Activated T-helper 1 cell treated with anti-CD3 and anti-CD28 coated beads, Interleukin-12 subunit alpha, Interleukin-12 subunit beta, Interleukin-2, Interleukin-4 antibody, amounts not matched to agents 30 ng/mL and 10 ng/mL and 1 ng/mL, durations not matched to agents 14 hours and 24 hours and 36 hours (primary cell): ENCODE measurements at regions not wholly inside any gene's neighbourhood (a gene's known extent, or its start where the extent isn't known, plus 50 kb on each side); places are given as distances from the start of the nearest gene placed in this dataset.
"Not testable (repeated sequence)": the region's sequence is repeated elsewhere in the genome, so short reads cannot be mapped to it uniquely, and the experiment has no call there.

Experiments
- DNase-seq: peaks from one replicate; pipeline ENCODE4 v3.0.0; 2021; ENCODE audit warnings: low spot score
- H3K27ac Mint-ChIP-seq: one replicate; pipeline ENCODE4 v1.8.0; 2021; ENCODE audit warnings: mild to moderate bottlenecking, mixed read lengths
- H3K27me3 Mint-ChIP-seq: one replicate; pipeline ENCODE4 v1.8.0; 2022; ENCODE audit warnings: mild to moderate bottlenecking, moderate library complexity, mixed read lengths; ENCODE audit not compliant: insufficient read depth
- H3K36me3 Mint-ChIP-seq: one replicate; pipeline ENCODE4 v1.8.0; 2021; ENCODE audit warnings: low read depth, mixed read lengths
- H3K4me1 Mint-ChIP-seq: one replicate; pipeline ENCODE4 v1.8.0; 2021; ENCODE audit warnings: low read depth, mixed read lengths
- H3K4me3 Mint-ChIP-seq: one replicate; pipeline ENCODE4 v1.8.0; 2021; ENCODE audit warnings: mild to moderate bottlenecking, moderate library complexity, mixed read lengths
- H3K9me3 Mint-ChIP-seq: one replicate; pipeline ENCODE4 v1.8.0; 2021; ENCODE audit warnings: mixed read lengths
- intact Hi-C: fragments of 100-400 bp; cut with micrococcal nuclease; formaldehyde crosslinking; loops from one replicate; pipeline ENCODE4 v1.15.1; 2024

DNA sequence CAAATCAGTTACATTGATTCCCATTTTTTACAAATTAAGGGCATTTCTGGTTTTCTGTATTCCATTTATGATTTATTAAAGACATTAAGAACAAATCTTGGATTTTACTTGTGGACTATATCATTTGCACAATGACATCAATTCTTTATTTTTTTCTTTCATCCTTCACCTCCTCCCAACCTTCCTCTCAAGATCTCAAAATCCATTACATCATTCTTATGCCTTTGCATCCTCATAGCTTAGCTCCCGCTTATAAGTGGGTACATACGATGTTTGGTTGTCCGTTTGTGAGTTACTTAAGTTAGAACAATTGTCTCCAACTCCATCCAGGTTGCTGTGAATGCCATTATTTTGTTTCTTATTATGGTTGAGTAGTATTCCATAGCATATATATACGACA lies 752.8 kb downstream of the CD109 start:
- DNase-seq, result no peak
- Mint-ChIP-seq H3K36me3 (no peaks in the 10 kb centered on the region), H3K9me3 (no peaks in the 10 kb centered on the region)

DNA sequence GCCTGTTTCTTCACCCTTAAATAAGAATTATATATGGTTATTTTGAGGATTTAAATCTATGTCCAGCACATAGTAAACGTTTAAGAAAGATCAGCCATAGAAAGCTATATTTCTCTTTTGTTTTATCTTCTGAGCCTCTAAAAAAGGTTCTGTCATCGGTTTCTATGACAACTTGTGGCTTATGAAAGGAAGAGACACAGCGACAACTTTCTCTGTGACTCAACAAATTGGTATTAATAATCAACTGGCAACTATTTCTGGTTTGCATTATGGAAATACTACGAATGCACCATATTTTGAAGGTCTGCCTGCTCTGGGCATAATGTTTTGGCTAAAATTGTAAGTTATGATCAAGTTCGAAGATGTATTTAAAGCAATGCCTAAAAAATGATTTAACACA lies 751.0 kb downstream of the CD109 start:
- H3K36me3 Mint-ChIP-seq, result no peaks in the 10 kb centered on the region
- DNase-seq, result no peak
- no peak overlapping the region for H3K27ac Mint-ChIP-seq
- no peaks in the 10 kb centered on the region for H3K9me3 Mint-ChIP-seq
- H3K27me3 Mint-ChIP-seq, result no peaks in the 10 kb centered on the region
- H3K4me3 Mint-ChIP-seq, result no peak overlapping the region
- no peaks in the 10 kb centered on the region for H3K4me1 Mint-ChIP-seq
- intact Hi-C loops, result no loop called here

More for the DNA sequence above, 752.8 kb downstream of the CD109 start:
- no peak overlapping the region for H3K27ac Mint-ChIP-seq
- intact Hi-C loops, result no loop called here
- H3K4me1 Mint-ChIP-seq, result no peaks in the 10 kb centered on the region
- no peak overlapping the region for H3K4me3 Mint-ChIP-seq
- no peaks in the 10 kb centered on the region for H3K27me3 Mint-ChIP-seq

GRCh38 chr6:74439123-74439811 lies 743.3 kb downstream of the CD109 start:
- H3K36me3 Mint-ChIP-seq, result no peaks in the 10 kb centered on the region
- H3K27ac Mint-ChIP-seq, result no peak overlapping the region
- H3K27me3 Mint-ChIP-seq, result peaks cover 2% of the 10 kb centered on the region
- H3K4me3 Mint-ChIP-seq, result no peak overlapping the region
- no peaks in the 10 kb centered on the region for H3K9me3 Mint-ChIP-seq
- H3K4me1 Mint-ChIP-seq, result no peaks in the 10 kb centered on the region
- no peak for DNase-seq
- intact Hi-C loops, result no loop called here

- DNase-seq, H3K4me1 Mint-ChIP-seq, H3K9me3 Mint-ChIP-seq, intact Hi-C loops, H3K36me3 Mint-ChIP-seq, H3K4me3 Mint-ChIP-seq, H3K27ac Mint-ChIP-seq, H3K27me3 Mint-ChIP-seq: not testable (repeated sequence)
These were observed 742.4 kb downstream of the CD109 start for GRCh38 chr6:74438395-74438794.

GRCh38 chr6:74434171-74434570 lies 738.2 kb downstream of the CD109 start:
- H3K4me1 Mint-ChIP-seq, result no peaks in the 10 kb centered on the region
- DNase-seq, result no peak
- H3K36me3 Mint-ChIP-seq, result no peaks in the 10 kb centered on the region
- no peak overlapping the region for H3K4me3 Mint-ChIP-seq
- intact Hi-C loops, result no loop called here
- H3K27ac Mint-ChIP-seq, result no peak overlapping the region
- no peaks in the 10 kb centered on the region for H3K27me3 Mint-ChIP-seq
- no peaks in the 10 kb centered on the region for H3K9me3 Mint-ChIP-seq

DNA sequence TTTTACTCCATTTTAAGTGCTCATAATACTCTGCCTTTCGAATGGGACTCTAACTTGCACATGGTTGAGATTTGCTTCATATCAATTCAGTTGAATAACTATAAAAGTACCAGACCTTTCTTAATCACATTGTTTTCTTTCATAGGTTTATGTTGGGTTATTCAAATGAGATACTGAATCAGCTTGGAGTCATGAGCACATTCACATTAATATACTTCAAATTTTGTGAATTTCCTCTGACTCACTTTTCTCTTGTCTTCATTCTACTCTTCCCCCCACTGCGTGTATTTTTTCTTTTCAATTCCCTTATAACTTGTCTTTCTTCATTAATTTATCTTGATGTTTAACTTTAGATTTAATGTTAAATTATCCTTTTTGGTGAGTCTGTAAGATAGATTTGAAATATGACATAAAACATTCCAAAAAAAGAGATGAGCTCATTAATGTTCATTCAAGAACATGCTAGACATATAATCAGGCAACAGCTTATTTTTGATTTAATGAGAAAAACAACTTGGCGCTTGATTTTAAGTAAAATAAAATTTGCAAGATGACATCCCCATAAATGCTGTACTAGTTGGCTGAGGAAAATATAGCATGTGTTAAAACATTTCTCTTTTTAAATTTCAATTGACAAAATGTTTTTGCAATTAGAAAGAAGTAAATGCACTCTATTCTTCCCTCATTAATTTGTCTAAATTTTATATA lies 736.0 kb downstream of the CD109 start:
- no peaks in the 10 kb centered on the region for H3K4me1 Mint-ChIP-seq
- no peaks in the 10 kb centered on the region for H3K27me3 Mint-ChIP-seq
- no peak overlapping the region for H3K27ac Mint-ChIP-seq
- no peak for DNase-seq
- no peaks in the 10 kb centered on the region for H3K36me3 Mint-ChIP-seq
- no peaks in the 10 kb centered on the region for H3K9me3 Mint-ChIP-seq
- intact Hi-C loops, result no loop called here
- H3K4me3 Mint-ChIP-seq, result no peak overlapping the region

GRCh38 chr6:74420221-74420620 lies 724.2 kb downstream of the CD109 start:
- no peaks in the 10 kb centered on the region for H3K4me1 Mint-ChIP-seq

GRCh38 chr6:74415056-74415455 lies 719.1 kb downstream of the CD109 start:
- no peaks in the 10 kb centered on the region for H3K4me1 Mint-ChIP-seq
- H3K27me3 Mint-ChIP-seq, result no peaks in the 10 kb centered on the region
- H3K27ac Mint-ChIP-seq, result no peak overlapping the region
- H3K36me3 Mint-ChIP-seq, result no peaks in the 10 kb centered on the region
- H3K4me3 Mint-ChIP-seq, result no peak overlapping the region
- no peaks in the 10 kb centered on the region for H3K9me3 Mint-ChIP-seq
- intact Hi-C loops, result no loop called here
- DNase-seq, result no peak

More at GRCh38 chr6:74420221-74420620, 724.2 kb downstream of the CD109 start:
- Mint-ChIP-seq H3K9me3 (peaks cover 8% of the 10 kb centered on the region), H3K4me3 (no peak overlapping the region), H3K27me3 (no peaks in the 10 kb centered on the region), H3K36me3 (no peaks in the 10 kb centered on the region), H3K27ac (no peak overlapping the region)
- no peak for DNase-seq
- intact Hi-C loops, result no loop called here

DNA sequence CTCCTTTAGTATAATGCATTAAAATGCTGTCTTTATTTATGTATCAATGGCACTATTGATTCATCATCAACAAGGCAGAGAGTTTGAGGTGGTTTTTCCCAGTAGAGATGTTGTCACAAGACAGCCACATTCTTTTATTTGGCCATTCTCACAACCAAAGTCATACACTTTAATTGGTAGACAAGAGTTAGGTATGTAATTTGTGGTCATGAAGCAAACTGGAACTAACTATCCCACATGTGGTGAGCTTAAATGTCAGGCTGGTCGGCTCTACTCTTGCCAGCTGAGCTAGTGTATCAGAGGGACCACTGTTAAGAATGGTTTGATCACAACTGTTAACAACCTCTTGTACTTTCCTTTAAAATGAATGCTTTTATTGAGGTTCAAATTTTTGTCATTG lies 714.6 kb downstream of the CD109 start:
- Mint-ChIP-seq H3K36me3 (no peaks in the 10 kb centered on the region), H3K4me1 (no peaks in the 10 kb centered on the region), H3K27ac (no peak overlapping the region), H3K9me3 (no peaks in the 10 kb centered on the region), H3K4me3 (no peak overlapping the region), H3K27me3 (no peaks in the 10 kb centered on the region)
- no peak for DNase-seq
- intact Hi-C loops, result no loop called here

DNA sequence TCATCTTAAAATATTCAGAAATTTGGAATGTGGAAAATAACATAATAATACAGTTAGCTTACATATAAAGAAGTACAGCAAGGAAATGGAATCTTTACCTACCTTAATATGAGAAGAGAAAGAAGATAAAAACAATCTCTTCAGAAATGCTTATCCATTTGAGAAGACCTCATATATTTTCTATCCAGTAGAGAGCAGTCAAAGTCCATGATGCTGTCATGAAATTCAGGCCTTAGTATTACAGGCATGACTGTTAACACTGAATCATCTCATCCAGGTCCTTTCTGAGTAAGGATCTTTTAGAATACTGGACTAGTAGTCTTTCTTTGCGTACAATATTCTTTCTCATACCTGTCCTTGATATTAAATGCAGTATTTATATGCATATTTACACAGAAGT lies 713.4 kb downstream of the CD109 start:
- no peaks in the 10 kb centered on the region for H3K27me3 Mint-ChIP-seq
- H3K9me3 Mint-ChIP-seq, result no peaks in the 10 kb centered on the region
- no peak overlapping the region for H3K27ac Mint-ChIP-seq
- H3K4me3 Mint-ChIP-seq, result no peak overlapping the region
- intact Hi-C loops, result no loop called here
- no peaks in the 10 kb centered on the region for H3K36me3 Mint-ChIP-seq
- no peak for DNase-seq
- no peaks in the 10 kb centered on the region for H3K4me1 Mint-ChIP-seq

- Mint-ChIP-seq H3K9me3 (no peaks in the 10 kb centered on the region), H3K4me1 (no peaks in the 10 kb centered on the region), H3K27me3 (no peaks in the 10 kb centered on the region), H3K27ac (no peak overlapping the region), H3K4me3 (no peak overlapping the region), H3K36me3 (no peaks in the 10 kb centered on the region)
- intact Hi-C loops, result no loop called here
- DNase-seq, result no peak
These were observed 712.8 kb downstream of the CD109 start for GRCh38 chr6:74408844-74409243.

- no peaks in the 10 kb centered on the region for H3K36me3 Mint-ChIP-seq
- no peak overlapping the region for H3K4me3 Mint-ChIP-seq
- H3K9me3 Mint-ChIP-seq, result peaks cover 2% of the 10 kb centered on the region
- no peak overlapping the region for H3K27ac Mint-ChIP-seq
- no peaks in the 10 kb centered on the region for H3K27me3 Mint-ChIP-seq
- H3K4me1 Mint-ChIP-seq, result no peaks in the 10 kb centered on the region
- no peak for DNase-seq
- intact Hi-C loops, result no loop called here
These were observed 708.4 kb downstream of the CD109 start for GRCh38 chr6:74404366-74404765.

- Mint-ChIP-seq H3K27me3 (no peaks in the 10 kb centered on the region), H3K9me3 (peaks cover 4% of the 10 kb centered on the region), H3K4me3 (no peak overlapping the region), H3K27ac (no peak overlapping the region), H3K4me1 (no peaks in the 10 kb centered on the region), H3K36me3 (no peaks in the 10 kb centered on the region)
- intact Hi-C loops, result no loop called here
- no peak for DNase-seq
These were observed 706.8 kb downstream of the CD109 start for GRCh38 chr6:74402781-74403180.
